ENCODE measurements at regions not wholly inside any gene's neighbourhood (a gene's known extent, or its start where the extent isn't known, plus 50 kb on each side); places are given as distances from the start of the nearest gene placed in this dataset.

GRCh38 chr13:62324842-62325241 is 909.2 kb upstream of the PCDH20 start:
- no peak for TF ChIP-seq CTCF (IDR thresholded peaks at IDR 0.05; ENCODE audit: extremely low read depth, insufficient read depth, missing control alignments)
- in situ Hi-C loops (cut with MboI; ENCODE audit: low pct_unique_long_range_greater_than_20kb, low sequenced_read_pairs, unreplicated experiment) = no loop called here
- no peak for DNase-seq (ENCODE audit: low spot score)

- TF ChIP-seq CTCF (IDR thresholded peaks at IDR 0.05; ENCODE audit: extremely low read depth, insufficient read depth, missing control alignments) = no peak
- in situ Hi-C loops (cut with MboI; ENCODE audit: low pct_unique_long_range_greater_than_20kb, low sequenced_read_pairs, unreplicated experiment) = no loop called here
- no peak for DNase-seq (ENCODE audit: low spot score)
Observed at GRCh38 chr13:62321895-62322294, 906.2 kb upstream of the PCDH20 start.

GRCh38 chr13:62321139-62321538 is 905.5 kb upstream of the PCDH20 start:
- in situ Hi-C loops (cut with MboI; ENCODE audit: low pct_unique_long_range_greater_than_20kb, low sequenced_read_pairs, unreplicated experiment) = no loop called here
- TF ChIP-seq CTCF (IDR thresholded peaks at IDR 0.05; ENCODE audit: extremely low read depth, insufficient read depth, missing control alignments) = no peak
- no peak for DNase-seq (ENCODE audit: low spot score)

GRCh38 chr13:62320129-62321108 is 904.8 kb upstream of the PCDH20 start:
- DNase-seq (ENCODE audit: low spot score) = peak; percentile 26
- in situ Hi-C loops (cut with MboI; ENCODE audit: low pct_unique_long_range_greater_than_20kb, low sequenced_read_pairs, unreplicated experiment) = no loop called here
- TF ChIP-seq CTCF (IDR thresholded peaks at IDR 0.05; ENCODE audit: extremely low read depth, insufficient read depth, missing control alignments) = peak; percentile 44

- in situ Hi-C loops (cut with MboI; ENCODE audit: low pct_unique_long_range_greater_than_20kb, low sequenced_read_pairs, unreplicated experiment) = no loop called here
- no peak for TF ChIP-seq CTCF (IDR thresholded peaks at IDR 0.05; ENCODE audit: extremely low read depth, insufficient read depth, missing control alignments)
- no peak for DNase-seq (ENCODE audit: low spot score)
Observed at GRCh38 chr13:62309904-62310303, 894.3 kb upstream of the PCDH20 start.

- DNase-seq (ENCODE audit: low spot score) = peak; percentile 38
- TF ChIP-seq CTCF (IDR thresholded peaks at IDR 0.05; ENCODE audit: extremely low read depth, insufficient read depth, missing control alignments) = no peak
- in situ Hi-C loops (cut with MboI; ENCODE audit: low pct_unique_long_range_greater_than_20kb, low sequenced_read_pairs, unreplicated experiment) = no loop called here
Observed at GRCh38 chr13:62305756-62306155, 890.1 kb upstream of the PCDH20 start.

Data from GM13977 (cell line).